ENCODE measurements at regions not wholly inside any gene's neighbourhood (a gene's known extent, or its start where the extent isn't known, plus 50 kb on each side); places are given as distances from the start of the nearest gene placed in this dataset.
"Not testable (repeated sequence)": the region's sequence is repeated elsewhere in the genome, so short reads cannot be mapped to it uniquely, and the experiment has no call there.

DNA sequence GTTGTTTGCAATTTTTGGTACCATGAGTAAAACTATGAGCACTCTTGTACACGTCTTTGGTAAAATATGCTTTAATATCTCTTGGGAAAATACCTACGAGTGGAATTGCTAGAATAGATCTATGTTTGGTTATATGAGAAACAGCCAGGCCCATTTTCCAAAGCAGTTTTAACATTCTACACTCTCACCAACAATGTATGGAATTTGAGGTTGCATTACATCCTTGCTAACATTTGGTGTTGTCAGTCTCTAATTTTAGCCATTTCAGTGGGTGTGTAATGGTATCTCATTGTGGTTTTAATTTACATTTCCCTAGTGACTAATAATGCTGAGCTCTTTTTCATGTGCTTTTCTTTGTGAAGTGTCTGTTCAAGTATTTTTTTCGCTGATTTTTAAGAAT is 118.9 kb upstream of the TCF4 start:
- H3K27me3 ChIP-seq (ENCODE audit: insufficient read depth, low read length), result no peaks in the 10 kb centered on the region
- H3K4me1 ChIP-seq (ENCODE audit: insufficient read depth, low read length), result no peaks in the 10 kb centered on the region
- H3K4me3 ChIP-seq (ENCODE audit: low read length), result no peak overlapping the region
- H3K9me3 ChIP-seq (ENCODE audit: low read depth, low read length), result peaks cover 4% of the 10 kb centered on the region

GRCh38 chr18:55699233-55699765 is 111.3 kb upstream of the TCF4 start:
- no peaks in the 10 kb centered on the region for H3K4me1 ChIP-seq (ENCODE audit: insufficient read depth, low read length)
- H3K27me3 ChIP-seq (ENCODE audit: insufficient read depth, low read length), result no peaks in the 10 kb centered on the region
- H3K4me3 ChIP-seq (ENCODE audit: low read length), result no peak overlapping the region
- H3K9me3 ChIP-seq (ENCODE audit: low read depth, low read length), result no peaks in the 10 kb centered on the region

- Histone ChIP-seq H3K4me1 (ENCODE audit: insufficient read depth, low read length) (no peaks in the 10 kb centered on the region), H3K27me3 (ENCODE audit: insufficient read depth, low read length) (no peaks in the 10 kb centered on the region), H3K9me3 (ENCODE audit: low read depth, low read length) (no peaks in the 10 kb centered on the region)
Observed at GRCh38 chr18:55696811-55697210, 108.8 kb upstream of the TCF4 start.

GRCh38 chr18:55695091-55695490 is 107.1 kb upstream of the TCF4 start:
- Histone ChIP-seq H3K9me3 (ENCODE audit: low read depth, low read length) (no peaks in the 10 kb centered on the region), H3K27me3 (ENCODE audit: insufficient read depth, low read length) (no peaks in the 10 kb centered on the region)

More at GRCh38 chr18:55696811-55697210, 108.8 kb upstream of the TCF4 start:
- no peak overlapping the region for H3K4me3 ChIP-seq (ENCODE audit: low read length)

DNA sequence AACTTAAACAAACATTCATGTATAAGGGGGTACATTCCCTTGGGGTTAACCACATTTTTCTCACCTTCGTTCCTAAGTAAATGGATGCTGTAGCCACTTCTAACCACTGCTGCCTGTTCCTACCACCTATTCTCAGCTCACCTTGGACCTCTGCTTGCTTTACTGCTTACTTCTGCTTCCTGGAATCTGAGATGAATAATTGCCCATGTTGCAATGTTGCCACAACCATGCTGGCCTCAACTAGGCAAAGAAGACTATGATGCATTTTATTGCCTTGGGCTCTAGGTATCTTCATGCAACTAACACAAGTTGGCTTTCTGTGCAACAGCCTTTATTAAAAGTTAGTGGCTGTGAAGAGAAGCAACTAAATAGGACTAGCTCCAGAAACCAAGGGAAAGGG is 106.3 kb upstream of the TCF4 start:
- Histone ChIP-seq H3K4me1 (ENCODE audit: insufficient read depth, low read length) (no peaks in the 10 kb centered on the region), H3K27me3 (ENCODE audit: insufficient read depth, low read length) (no peaks in the 10 kb centered on the region), H3K9me3 (ENCODE audit: low read depth, low read length) (no peaks in the 10 kb centered on the region), H3K4me3 (ENCODE audit: low read length) (no peak overlapping the region)

More at GRCh38 chr18:55695091-55695490, 107.1 kb upstream of the TCF4 start:
- Histone ChIP-seq H3K4me1 (ENCODE audit: insufficient read depth, low read length) (no peaks in the 10 kb centered on the region), H3K4me3 (ENCODE audit: low read length) (no peak overlapping the region)

- Histone ChIP-seq H3K4me1 (ENCODE audit: insufficient read depth, low read length) (no peaks in the 10 kb centered on the region), H3K27me3 (ENCODE audit: insufficient read depth, low read length) (no peaks in the 10 kb centered on the region), H3K9me3 (ENCODE audit: low read depth, low read length) (no peaks in the 10 kb centered on the region), H3K4me3 (ENCODE audit: low read length) (no peak overlapping the region)
Observed at GRCh38 chr18:55688030-55688429, 100.0 kb upstream of the TCF4 start.

DNA sequence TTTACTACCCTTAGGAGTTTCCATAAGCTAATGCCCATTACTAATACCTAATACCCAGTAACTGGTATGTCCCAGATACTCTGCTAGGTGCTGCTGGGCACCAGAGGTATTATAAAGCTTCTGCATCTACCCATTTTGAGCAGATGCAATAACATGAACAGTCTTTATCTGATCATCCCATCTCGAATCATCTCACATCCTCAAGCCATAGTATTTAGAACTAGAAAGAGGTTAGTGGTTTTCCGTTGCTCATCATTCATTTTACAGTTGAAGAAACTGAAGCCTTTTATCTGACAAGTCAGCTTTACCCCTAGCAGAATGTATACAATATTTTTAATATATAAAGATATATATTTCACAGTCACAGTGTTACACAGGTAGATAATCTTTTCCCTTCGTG is 99.1 kb upstream of the TCF4 start:
- H3K9me3 ChIP-seq (ENCODE audit: low read depth, low read length), result no peaks in the 10 kb centered on the region

DNA sequence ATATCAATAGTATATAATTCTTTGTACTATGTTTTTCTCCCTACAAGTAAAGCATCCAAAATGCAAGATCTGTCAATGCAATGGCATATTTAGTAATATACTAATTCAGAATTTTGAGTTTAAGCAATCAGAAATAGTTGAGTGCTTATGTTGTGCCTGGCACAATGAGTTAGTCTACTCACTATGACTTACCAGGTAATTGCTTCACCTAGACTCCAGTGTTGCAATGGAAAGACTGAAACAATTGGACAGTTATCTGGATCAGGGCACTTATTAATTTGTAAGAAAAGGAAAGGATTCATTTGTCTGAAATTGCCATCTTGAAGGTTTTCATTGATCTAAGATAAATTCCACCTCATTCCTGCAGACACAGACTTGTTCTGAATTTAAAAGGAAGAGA is 97.6 kb upstream of the TCF4 start:
- Histone ChIP-seq H3K4me3 (ENCODE audit: low read length) (no peak overlapping the region), H3K27me3 (ENCODE audit: insufficient read depth, low read length) (no peaks in the 10 kb centered on the region), H3K4me1 (ENCODE audit: insufficient read depth, low read length) (no peaks in the 10 kb centered on the region), H3K9me3 (ENCODE audit: low read depth, low read length) (no peaks in the 10 kb centered on the region)

More for the DNA sequence above, 99.1 kb upstream of the TCF4 start:
- Histone ChIP-seq H3K4me1 (ENCODE audit: insufficient read depth, low read length) (no peaks in the 10 kb centered on the region), H3K27me3 (ENCODE audit: insufficient read depth, low read length) (no peaks in the 10 kb centered on the region), H3K4me3 (ENCODE audit: low read length) (no peak overlapping the region)

GRCh38 chr18:55672574-55673361 is 84.8 kb upstream of the TCF4 start:
- H3K4me1 ChIP-seq (ENCODE audit: insufficient read depth, low read length), result no peaks in the 10 kb centered on the region
- H3K4me3 ChIP-seq (ENCODE audit: low read length), result no peak overlapping the region
- no peaks in the 10 kb centered on the region for H3K27me3 ChIP-seq (ENCODE audit: insufficient read depth, low read length)
- no peaks in the 10 kb centered on the region for H3K9me3 ChIP-seq (ENCODE audit: low read depth, low read length)

DNA sequence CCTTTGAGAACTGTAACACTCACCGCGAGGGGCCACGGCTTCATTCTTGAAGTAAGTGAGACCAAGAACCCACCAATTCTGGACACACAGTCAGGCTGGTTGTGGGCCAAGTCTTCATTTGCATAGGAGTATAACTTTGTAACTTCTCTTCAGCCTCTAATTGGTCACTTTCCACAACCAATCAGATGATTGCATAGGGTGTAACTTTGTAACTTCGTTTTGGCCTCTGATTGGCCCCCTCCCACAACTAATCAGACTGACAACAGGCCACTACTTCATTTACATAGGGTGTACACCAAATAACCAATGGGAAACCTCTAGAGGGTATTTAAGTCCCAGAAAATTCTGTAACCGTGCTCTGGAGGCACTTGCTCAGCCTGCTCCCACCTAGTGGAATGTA is 77.5 kb upstream of the TCF4 start:
- Histone ChIP-seq H3K27me3 (ENCODE audit: insufficient read depth, low read length) (no peaks in the 10 kb centered on the region), H3K9me3 (ENCODE audit: low read depth, low read length) (no peaks in the 10 kb centered on the region), H3K4me1 (ENCODE audit: insufficient read depth, low read length) (no peaks in the 10 kb centered on the region), H3K4me3 (ENCODE audit: low read length) (no peak overlapping the region)

- H3K4me1 ChIP-seq (ENCODE audit: insufficient read depth, low read length); H3K27me3 ChIP-seq (ENCODE audit: insufficient read depth, low read length); H3K9me3 ChIP-seq (ENCODE audit: low read depth, low read length); H3K4me3 ChIP-seq (ENCODE audit: low read length): not testable (repeated sequence)
Observed at GRCh38 chr18:55664758-55665400, 76.9 kb upstream of the TCF4 start.

DNA sequence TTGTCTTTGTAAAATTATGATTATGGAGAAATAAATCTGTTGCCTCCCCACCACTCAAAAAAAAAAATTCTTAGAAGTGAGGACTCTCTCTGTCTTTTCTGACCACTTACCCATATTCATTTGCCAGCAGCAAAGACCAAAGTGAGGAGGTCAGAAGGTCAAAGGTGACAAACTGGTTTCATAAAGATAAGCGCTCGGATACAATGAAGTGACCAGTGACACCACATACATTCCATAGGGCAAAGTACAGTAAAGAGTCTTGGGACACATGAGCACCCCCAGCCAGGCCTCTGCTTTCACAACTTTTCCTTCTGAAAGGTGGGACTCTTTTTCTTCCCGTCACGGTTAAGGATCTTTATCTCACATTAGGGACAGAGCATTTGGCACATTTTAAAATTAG is 75.9 kb upstream of the TCF4 start:
- no peaks in the 10 kb centered on the region for H3K9me3 ChIP-seq (ENCODE audit: low read depth, low read length)

DNA sequence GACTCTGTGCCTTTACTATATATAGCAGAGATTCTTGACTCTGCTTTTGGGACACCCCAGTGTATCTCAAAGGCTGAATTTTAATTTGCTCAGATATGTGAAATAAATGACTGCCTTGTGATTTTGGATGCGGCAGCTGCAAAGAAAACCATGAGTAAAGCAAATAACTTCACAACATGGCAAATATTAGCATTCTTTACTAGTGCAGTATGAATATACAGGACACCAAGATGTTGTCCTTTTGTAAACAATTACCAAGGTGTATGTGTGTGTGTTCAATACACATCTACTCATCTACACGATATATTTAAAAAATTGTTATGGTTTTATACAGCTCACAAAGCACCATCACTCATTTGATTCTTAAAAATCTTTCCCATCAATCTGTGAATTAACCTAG is 70.6 kb upstream of the TCF4 start:
- Histone ChIP-seq H3K4me1 (ENCODE audit: insufficient read depth, low read length) (no peaks in the 10 kb centered on the region), H3K9me3 (ENCODE audit: low read depth, low read length) (no peaks in the 10 kb centered on the region), H3K27me3 (ENCODE audit: insufficient read depth, low read length) (no peaks in the 10 kb centered on the region)

More for the DNA sequence above, 75.9 kb upstream of the TCF4 start:
- no peaks in the 10 kb centered on the region for H3K4me1 ChIP-seq (ENCODE audit: insufficient read depth, low read length)
- no peaks in the 10 kb centered on the region for H3K27me3 ChIP-seq (ENCODE audit: insufficient read depth, low read length)
- H3K4me3 ChIP-seq (ENCODE audit: low read length), result no peak overlapping the region

DNA sequence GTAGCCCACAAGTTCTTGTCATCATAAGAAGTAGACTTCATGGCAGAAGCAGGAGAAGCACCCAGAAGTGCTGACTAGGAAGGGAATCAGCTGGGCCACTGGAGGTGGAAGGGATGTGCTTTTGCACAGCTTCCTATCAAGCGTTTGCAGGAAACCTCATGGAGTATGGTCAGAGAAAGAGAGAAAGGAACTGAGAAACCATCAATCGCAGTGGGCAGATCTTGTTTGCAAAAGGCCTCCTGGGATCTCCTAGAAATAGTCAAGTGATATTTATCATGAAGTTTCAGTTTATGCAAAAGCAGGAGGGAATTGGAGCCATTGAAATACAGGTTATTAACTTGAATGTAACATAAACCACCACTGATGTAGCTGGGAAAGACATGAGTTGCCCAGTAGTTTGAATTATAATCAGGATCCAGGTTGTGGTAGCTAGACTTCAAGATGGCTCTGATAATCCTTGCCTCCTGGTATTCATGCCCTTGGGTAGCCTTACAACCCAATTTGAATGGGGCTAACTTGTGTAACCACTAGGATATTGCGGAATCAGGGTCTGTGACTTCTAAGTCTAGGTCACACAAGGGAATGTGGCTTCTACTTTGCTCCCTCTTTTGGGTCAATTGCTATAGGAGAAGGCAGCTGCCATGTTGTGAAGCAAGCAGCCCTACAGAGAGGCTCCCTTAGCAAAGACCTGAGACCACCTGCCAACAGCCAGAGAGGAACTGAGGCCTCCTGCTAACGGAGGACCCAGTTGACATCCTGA is 69.8 kb upstream of the TCF4 start:
- H3K27me3 ChIP-seq (ENCODE audit: insufficient read depth, low read length), result no peaks in the 10 kb centered on the region
- H3K9me3 ChIP-seq (ENCODE audit: low read depth, low read length), result no peaks in the 10 kb centered on the region
- no peaks in the 10 kb centered on the region for H3K4me1 ChIP-seq (ENCODE audit: insufficient read depth, low read length)
- no peak overlapping the region for H3K4me3 ChIP-seq (ENCODE audit: low read length)

More for the DNA sequence above, 70.6 kb upstream of the TCF4 start:
- H3K4me3 ChIP-seq (ENCODE audit: low read length), result no peak overlapping the region

DNA sequence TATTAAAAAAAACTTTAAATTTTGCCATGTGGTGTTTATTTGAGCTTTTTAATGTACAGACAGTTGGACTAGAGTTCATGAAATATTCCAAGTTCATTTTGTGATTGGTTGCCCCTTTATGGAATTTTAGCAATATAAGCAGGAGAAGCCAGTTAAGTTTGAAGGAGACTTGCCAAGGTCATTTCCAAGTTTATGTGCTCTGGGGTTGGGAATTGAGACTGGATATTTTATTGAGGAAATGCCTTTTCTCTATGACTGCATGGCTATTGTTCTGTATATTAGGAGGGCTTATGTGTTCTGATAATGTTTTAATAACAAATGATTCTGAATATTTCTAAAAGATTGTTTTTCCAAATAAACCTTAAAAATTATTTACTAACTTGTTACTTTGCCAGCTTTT is 67.0 kb upstream of the TCF4 start:
- no peaks in the 10 kb centered on the region for H3K27me3 ChIP-seq (ENCODE audit: insufficient read depth, low read length)
- H3K9me3 ChIP-seq (ENCODE audit: low read depth, low read length), result no peaks in the 10 kb centered on the region
- H3K4me1 ChIP-seq (ENCODE audit: insufficient read depth, low read length), result no peaks in the 10 kb centered on the region
- no peak overlapping the region for H3K4me3 ChIP-seq (ENCODE audit: low read length)
